ENCODE measurements at regions not wholly inside any gene's neighbourhood (a gene's known extent, or its start where the extent isn't known, plus 50 kb on each side); places are given as distances from the start of the nearest gene placed in this dataset.

- TF ChIP-seq CTCF (IDR thresholded peaks at IDR 0.05; ENCODE audit: insufficient read depth, low read length, missing control alignments): no peak
- H3K4me3 ChIP-seq (ENCODE audit: low read depth, low read length): no peak overlapping the region
- CTCF ChIA-PET: no interaction called here
- no peak for DNase-seq (ENCODE audit: low read depth, low spot score)
- POLR2A ChIA-PET: no interaction called here
These were observed 357.8 kb downstream of the TMA16 start for GRCh38 chr4:163852246-163852645.

DNA sequence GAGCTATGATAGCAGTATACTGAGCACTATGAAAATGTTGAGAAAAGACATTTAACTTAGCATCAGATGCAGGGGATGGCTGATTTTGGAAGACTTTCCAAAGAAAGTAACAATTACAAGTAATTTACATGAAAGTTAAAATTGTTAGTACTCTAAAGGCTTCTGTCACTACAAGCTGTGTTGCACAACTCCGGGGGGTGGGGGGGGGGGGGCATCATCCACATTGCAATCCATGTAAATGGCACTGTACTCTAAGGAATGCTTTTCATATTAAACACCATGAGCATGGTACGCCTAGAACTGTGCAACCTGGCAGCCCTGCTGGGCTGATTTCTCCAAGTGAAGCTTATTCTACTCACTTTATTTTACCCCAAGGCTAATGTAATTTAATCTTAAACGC, 363.4 kb downstream of the TMA16 start:
- no peak overlapping the region for H3K4me3 ChIP-seq (ENCODE audit: low read depth, low read length)
- ChIA-PET POLR2A (no interaction called here), CTCF (no interaction called here)
- no peak for DNase-seq (ENCODE audit: low read depth, low spot score)
- TF ChIP-seq CTCF (IDR thresholded peaks at IDR 0.05; ENCODE audit: insufficient read depth, low read length, missing control alignments): no peak

- CTCF ChIA-PET: no interaction called here
- H3K4me3 ChIP-seq (ENCODE audit: low read depth, low read length): no peak overlapping the region
- POLR2A ChIA-PET: no interaction called here
- TF ChIP-seq CTCF (IDR thresholded peaks at IDR 0.05; ENCODE audit: insufficient read depth, low read length, missing control alignments): no peak
- no peak for DNase-seq (ENCODE audit: low read depth, low spot score)
These were observed 364.0 kb downstream of the TMA16 start for GRCh38 chr4:163858515-163858914.

GRCh38 chr4:163863082-163863481, 368.6 kb downstream of the TMA16 start:
- CTCF ChIA-PET: no interaction called here
- POLR2A ChIA-PET: no interaction called here
- DNase-seq (ENCODE audit: low read depth, low spot score): no peak
- TF ChIP-seq CTCF (IDR thresholded peaks at IDR 0.05; ENCODE audit: insufficient read depth, low read length, missing control alignments): no peak
- H3K4me3 ChIP-seq (ENCODE audit: low read depth, low read length): no peak overlapping the region

GRCh38 chr4:163865010-163865409, 370.5 kb downstream of the TMA16 start:
- H3K4me3 ChIP-seq (ENCODE audit: low read depth, low read length): no peak overlapping the region
- TF ChIP-seq CTCF (IDR thresholded peaks at IDR 0.05; ENCODE audit: insufficient read depth, low read length, missing control alignments): no peak
- ChIA-PET CTCF (no interaction called here), POLR2A (no interaction called here)
- no peak for DNase-seq (ENCODE audit: low read depth, low spot score)

DNA sequence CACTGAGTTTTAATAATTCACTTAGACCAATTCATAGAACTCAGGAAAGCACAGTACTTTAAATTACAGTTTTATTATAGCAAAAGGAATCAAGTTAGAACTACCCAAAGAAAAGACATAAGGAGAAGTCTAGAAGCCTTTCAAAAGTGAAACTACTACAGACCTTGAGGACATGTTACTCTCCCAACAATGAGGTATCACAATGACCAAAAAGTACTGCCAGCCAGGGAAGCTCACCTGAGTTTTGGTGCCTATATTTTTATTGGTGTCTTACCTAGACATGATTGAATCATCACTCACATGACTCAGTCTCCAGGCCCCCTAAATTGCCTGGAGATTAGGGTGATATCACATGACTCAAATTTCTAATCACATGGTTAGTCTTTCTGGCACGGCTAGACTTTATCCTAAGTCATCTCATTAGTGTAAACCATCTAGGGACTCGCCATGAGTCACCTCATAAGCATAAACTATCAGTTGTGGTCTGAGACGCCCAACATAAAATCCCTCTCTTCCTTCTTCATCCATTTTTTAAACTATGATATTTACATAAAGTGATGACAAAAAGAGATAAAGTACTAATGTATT, 372.3 kb downstream of the TMA16 start:
- DNase-seq (ENCODE audit: low read depth, low spot score): no peak
- H3K4me3 ChIP-seq (ENCODE audit: low read depth, low read length): no peak overlapping the region
- CTCF ChIA-PET: no interaction called here
- POLR2A ChIA-PET: no interaction called here
- TF ChIP-seq CTCF (IDR thresholded peaks at IDR 0.05; ENCODE audit: insufficient read depth, low read length, missing control alignments): no peak

All from AG04449 (cell line).